ENCODE measurements at regions not wholly inside any gene's neighbourhood (a gene's known extent, or its start where the extent isn't known, plus 50 kb on each side); places are given as distances from the start of the nearest gene placed in this dataset.

- peak; percentile 61 for TF ChIP-seq CTCF (IDR thresholded peaks at IDR 0.05; ENCODE audit: control insufficient read depth, insufficient read depth, low read depth, low read length, missing control alignments)
- no peak for DNase-seq (ENCODE audit: low read depth)
Measured at GRCh38 chr7:13282377-13282980, 595.0 kb downstream of the ARL4A start.

GRCh38 chr7:13286916-13287315 is 599.5 kb downstream of the ARL4A start:
- no peak for DNase-seq (ENCODE audit: low read depth)

More at GRCh38 chr7:13282377-13282980, 595.0 kb downstream of the ARL4A start:
- no peak overlapping the region for H3K4me3 ChIP-seq (ENCODE audit: control insufficient read depth, low read depth, low read length)

GRCh38 chr7:13288516-13288915 is 601.1 kb downstream of the ARL4A start:
- no peak overlapping the region for H3K4me3 ChIP-seq (ENCODE audit: control insufficient read depth, low read depth, low read length)
- no peak for TF ChIP-seq CTCF (IDR thresholded peaks at IDR 0.05; ENCODE audit: control insufficient read depth, insufficient read depth, low read depth, low read length, missing control alignments)
- DNase-seq (ENCODE audit: low read depth) = no peak

More at GRCh38 chr7:13286916-13287315, 599.5 kb downstream of the ARL4A start:
- TF ChIP-seq CTCF (IDR thresholded peaks at IDR 0.05; ENCODE audit: control insufficient read depth, insufficient read depth, low read depth, low read length, missing control alignments) = no peak
- no peak overlapping the region for H3K4me3 ChIP-seq (ENCODE audit: control insufficient read depth, low read depth, low read length)

GRCh38 chr7:13290975-13291374 is 603.5 kb downstream of the ARL4A start:
- DNase-seq (ENCODE audit: low read depth) = no peak

GRCh38 chr7:13293264-13294002 is 606.0 kb downstream of the ARL4A start:
- no peak overlapping the region for H3K4me3 ChIP-seq (ENCODE audit: control insufficient read depth, low read depth, low read length)
- no peak for DNase-seq (ENCODE audit: low read depth)
- no peak for TF ChIP-seq CTCF (IDR thresholded peaks at IDR 0.05; ENCODE audit: control insufficient read depth, insufficient read depth, low read depth, low read length, missing control alignments)

More at GRCh38 chr7:13290975-13291374, 603.5 kb downstream of the ARL4A start:
- no peak for TF ChIP-seq CTCF (IDR thresholded peaks at IDR 0.05; ENCODE audit: control insufficient read depth, insufficient read depth, low read depth, low read length, missing control alignments)
- H3K4me3 ChIP-seq (ENCODE audit: control insufficient read depth, low read depth, low read length) = no peak overlapping the region

GRCh38 chr7:13307040-13307439 is 619.6 kb downstream of the ARL4A start:
- TF ChIP-seq CTCF (IDR thresholded peaks at IDR 0.05; ENCODE audit: control insufficient read depth, insufficient read depth, low read depth, low read length, missing control alignments) = no peak
- H3K4me3 ChIP-seq (ENCODE audit: control insufficient read depth, low read depth, low read length) = no peak overlapping the region
- DNase-seq (ENCODE audit: low read depth) = no peak

All from AG09309 (cell line).